Ecto neural progenitor cell (in vitro differentiated cells): ENCODE measurements at regions not wholly inside any gene's neighbourhood (a gene's known extent, or its start where the extent isn't known, plus 50 kb on each side); places are given as distances from the start of the nearest gene placed in this dataset.
"Not testable (repeated sequence)": the region's sequence is repeated elsewhere in the genome, so short reads cannot be mapped to it uniquely, and the experiment has no call there.

Experiments used
- DNase-seq: peaks from one replicate; pipeline ENCODE4 v3.0.0-alpha.2; 2018; ENCODE audit warnings: low spot score

- DNase-seq: no peak
Measured at GRCh38 chr2:130289780-130290179, 52.9 kb upstream of the IMP4 start.

GRCh38 chr2:130288467-130289403, 54.0 kb upstream of the IMP4 start:
- peak; percentile 71 for DNase-seq

GRCh38 chr2:130287656-130288026, 55.1 kb upstream of the IMP4 start:
- peak; percentile 34 for DNase-seq

- peak; percentile 36 for DNase-seq
Measured at GRCh38 chr2:130286983-130287655, 55.6 kb upstream of the IMP4 start.

- DNase-seq: not testable (repeated sequence)
Measured at GRCh38 chr2:130283341-130283869, 59.3 kb upstream of the IMP4 start.

GRCh38 chr2:130279551-130279950, 63.1 kb upstream of the IMP4 start:
- DNase-seq: not testable (repeated sequence)

GRCh38 chr2:130268333-130268732, 70.1 kb upstream of the TUBA3E start:
- DNase-seq: not testable (repeated sequence)

GRCh38 chr2:130267572-130267971, 69.3 kb upstream of the TUBA3E start:
- DNase-seq: not testable (repeated sequence)

- DNase-seq: not testable (repeated sequence)
Measured at GRCh38 chr2:130266836-130267235, 68.6 kb upstream of the TUBA3E start.

GRCh38 chr2:130265570-130266247, 67.5 kb upstream of the TUBA3E start:
- DNase-seq: not testable (repeated sequence)

GRCh38 chr2:130264901-130265320, 66.7 kb upstream of the TUBA3E start:
- DNase-seq: not testable (repeated sequence)

GRCh38 chr2:130264501-130264900, 66.3 kb upstream of the TUBA3E start:
- no peak for DNase-seq

GRCh38 chr2:130264046-130264445, 65.8 kb upstream of the TUBA3E start:
- no peak for DNase-seq

GRCh38 chr2:130263606-130264005, 65.4 kb upstream of the TUBA3E start:
- no peak for DNase-seq

- DNase-seq: no peak
Measured at GRCh38 chr2:130261970-130262760, 63.9 kb upstream of the TUBA3E start.

- DNase-seq: no peak
Measured at GRCh38 chr2:130261099-130261498, 62.9 kb upstream of the TUBA3E start.

GRCh38 chr2:130259594-130259993, 61.4 kb upstream of the TUBA3E start:
- DNase-seq: no peak

- DNase-seq: no peak
Measured at GRCh38 chr2:130258356-130258755, 60.1 kb upstream of the TUBA3E start.

- DNase-seq: no peak
Measured at GRCh38 chr2:130252880-130253645, 54.8 kb upstream of the TUBA3E start.

GRCh38 chr2:130251873-130252620, 53.8 kb upstream of the TUBA3E start:
- no peak for DNase-seq
